ES-I3 (cell line): ENCODE measurements at regions not wholly inside any gene's neighbourhood (a gene's known extent, or its start where the extent isn't known, plus 50 kb on each side); places are given as distances from the start of the nearest gene placed in this dataset.
"Not testable (repeated sequence)": the region's sequence is repeated elsewhere in the genome, so short reads cannot be mapped to it uniquely, and the experiment has no call there.

ENCODE experiments used
- H3K36me3 ChIP-seq: 2 replicates; pipeline ENCODE4 v1.6.1; 2013; ENCODE audit warnings: mild to moderate bottlenecking, low read length, control low read depth, moderate library complexity; ENCODE audit not compliant: insufficient read depth
- H3K4me1 ChIP-seq: 2 replicates; pipeline ENCODE4 v1.6.1; 2013; ENCODE audit warnings: mild to moderate bottlenecking, control low read depth, low read length; ENCODE audit not compliant: insufficient read depth
- H3K9ac ChIP-seq: 2 replicates; pipeline ENCODE4 v1.6.1; 2013; ENCODE audit warnings: low read depth, mild to moderate bottlenecking, low read length, moderate library complexity
- H3K9me3 ChIP-seq: 2 replicates; pipeline ENCODE4 v1.6.1; 2013; ENCODE audit warnings: mild to moderate bottlenecking, low read length, moderate library complexity; ENCODE audit not compliant: control insufficient read depth, insufficient read depth

GRCh38 chr15:96470681-96471310 is 140.3 kb downstream of the NR2F2 start:
- Histone ChIP-seq H3K4me1 (no peaks in the 10 kb centered on the region), H3K9ac (no peak overlapping the region), H3K9me3 (no peaks in the 10 kb centered on the region), H3K36me3 (no peaks in the 10 kb centered on the region)

- no peaks in the 10 kb centered on the region for H3K9me3 ChIP-seq
- H3K4me1 ChIP-seq, result no peaks in the 10 kb centered on the region
- H3K36me3 ChIP-seq, result no peaks in the 10 kb centered on the region
- no peak overlapping the region for H3K9ac ChIP-seq
Observed at GRCh38 chr15:96472681-96473080, 142.2 kb downstream of the NR2F2 start.

- Histone ChIP-seq H3K9ac (no peak overlapping the region), H3K4me1 (no peaks in the 10 kb centered on the region), H3K36me3 (no peaks in the 10 kb centered on the region), H3K9me3 (no peaks in the 10 kb centered on the region)
Observed at GRCh38 chr15:96473556-96473955, 143.1 kb downstream of the NR2F2 start.

- Histone ChIP-seq H3K9me3 (no peaks in the 10 kb centered on the region), H3K9ac (no peak overlapping the region), H3K36me3 (no peaks in the 10 kb centered on the region), H3K4me1 (no peaks in the 10 kb centered on the region)
Observed at GRCh38 chr15:96474231-96474664, 143.7 kb downstream of the NR2F2 start.

GRCh38 chr15:96477227-96477626 is 146.7 kb downstream of the NR2F2 start:
- Histone ChIP-seq H3K36me3 (no peaks in the 10 kb centered on the region), H3K4me1 (no peaks in the 10 kb centered on the region), H3K9ac (no peak overlapping the region), H3K9me3 (no peaks in the 10 kb centered on the region)

GRCh38 chr15:96484412-96484811 is 153.9 kb downstream of the NR2F2 start:
- H3K4me1 ChIP-seq, H3K9ac ChIP-seq, H3K9me3 ChIP-seq, H3K36me3 ChIP-seq: not testable (repeated sequence)

GRCh38 chr15:96484830-96485229 is 154.3 kb downstream of the NR2F2 start:
- Histone ChIP-seq H3K9ac (no peak overlapping the region), H3K36me3 (no peaks in the 10 kb centered on the region), H3K4me1 (no peaks in the 10 kb centered on the region), H3K9me3 (no peaks in the 10 kb centered on the region)

- H3K36me3 ChIP-seq, result no peaks in the 10 kb centered on the region
- H3K9ac ChIP-seq, result no peak overlapping the region
- H3K9me3 ChIP-seq, result no peaks in the 10 kb centered on the region
- no peaks in the 10 kb centered on the region for H3K4me1 ChIP-seq
Observed at GRCh38 chr15:96487245-96487644, 156.7 kb downstream of the NR2F2 start.

GRCh38 chr15:96491066-96491699 is 160.7 kb downstream of the NR2F2 start:
- peak overlapping the region; percentile 37; the same call in 1 of the 2 replicates for H3K9ac ChIP-seq
- H3K36me3 ChIP-seq, H3K9me3 ChIP-seq, H3K4me1 ChIP-seq: not testable (repeated sequence)

GRCh38 chr15:96491700-96492644 is 161.5 kb downstream of the NR2F2 start:
- not testable (repeated sequence) for H3K36me3 ChIP-seq, H3K9me3 ChIP-seq, H3K4me1 ChIP-seq
- peak overlapping the region; percentile 53; the same call in 1 of the 2 replicates for H3K9ac ChIP-seq

- Histone ChIP-seq H3K9me3 (no peaks in the 10 kb centered on the region), H3K36me3 (no peaks in the 10 kb centered on the region), H3K4me1 (no peaks in the 10 kb centered on the region), H3K9ac (no peak overlapping the region)
Observed at GRCh38 chr15:96494505-96494904, 164.0 kb downstream of the NR2F2 start.

- H3K9me3 ChIP-seq, result no peaks in the 10 kb centered on the region
- no peaks in the 10 kb centered on the region for H3K36me3 ChIP-seq
- H3K4me1 ChIP-seq, result no peaks in the 10 kb centered on the region
- no peak overlapping the region for H3K9ac ChIP-seq
Observed at GRCh38 chr15:96495386-96495785, 164.9 kb downstream of the NR2F2 start.

GRCh38 chr15:96497951-96498350 is 167.5 kb downstream of the NR2F2 start:
- Histone ChIP-seq H3K36me3 (no peaks in the 10 kb centered on the region), H3K9me3 (no peaks in the 10 kb centered on the region), H3K9ac (no peak overlapping the region), H3K4me1 (no peaks in the 10 kb centered on the region)

- Histone ChIP-seq H3K36me3 (no peaks in the 10 kb centered on the region), H3K4me1 (no peaks in the 10 kb centered on the region), H3K9ac (no peak overlapping the region), H3K9me3 (no peaks in the 10 kb centered on the region)
Observed at GRCh38 chr15:96500508-96500907, 170.0 kb downstream of the NR2F2 start.
